ENCODE measurements at regions not wholly inside any gene's neighbourhood (a gene's known extent, or its start where the extent isn't known, plus 50 kb on each side); places are given as distances from the start of the nearest gene placed in this dataset.

GRCh38 chr22:48263791-48264351 is 1501.4 kb downstream of the TBC1D22A start:
- H2AFZ ChIP-seq (ENCODE audit: low read length) = no peak overlapping the region
- no peak overlapping the region for H3K27ac ChIP-seq (ENCODE audit: extremely low read length, insufficient read depth, low read length)
- FAIRE-seq = no peak
- no peak overlapping the region for H3K9ac ChIP-seq (ENCODE audit: insufficient read depth, low read depth, low read length)
- intact Hi-C loops (cut with micrococcal nuclease; ENCODE audit: unreplicated experiment) = no loop called here
- TF ChIP-seq PLRG1 (conservative IDR thresholded peaks at IDR 0.05) (no peak), ADNP (CRISPR knock-in tag; IDR thresholded peaks at IDR 0.05) (no peak), ZNF782 (CRISPR knock-in tag; IDR thresholded peaks at IDR 0.05; ENCODE audit: borderline replicate concordance) (no peak)
- H4K20me1 ChIP-seq (ENCODE audit: insufficient read depth, low read length) = no peaks in the 10 kb centered on the region
- H3K36me3 ChIP-seq (replicated peaks in 1 of 2; ENCODE audit: control insufficient read depth in 1 of 2, insufficient read depth in 2 of 2, low read length in 2 of 2) = no peaks in the 10 kb centered on the region
- H3K27me3 ChIP-seq (ENCODE audit: control insufficient read depth in 1 of 2, insufficient read depth in 2 of 2, low read length in 2 of 2) = peaks cover 3 to 35% of the 10 kb centered on the region in 2 experiments; a peak in 4 of 5 replicates
- no peak overlapping the region for H3K4me3 ChIP-seq (replicated peaks in 1 of 3; ENCODE audit: insufficient read depth in 1 of 3, low read depth in 2 of 3, low read length in 3 of 3)
- H3K9me3 ChIP-seq (ENCODE audit: low read length) = 0 out of 2 replicates have a peak, but pooled peaks cover 5% of the 10 kb centered on the region
- H3K4me2 ChIP-seq (ENCODE audit: low read depth, low read length) = no peak overlapping the region
- no TSS peak for BruUV-seq (replicated peaks)
- no peak for ATAC-seq
- no peaks in the 10 kb centered on the region for H3K4me1 ChIP-seq (ENCODE audit: insufficient read depth, low read length)
- POLR2A ChIA-PET = no interaction called here
- in situ Hi-C loops (cut with HindIII; ENCODE audit: extremely low pct_ligation_motif_present, low pct_unique_long_range_greater_than_20kb) = no loop called here
- no peaks in the 10 kb centered on the region for H3K79me2 ChIP-seq (ENCODE audit: insufficient read depth, low read length)
- 4% methylated on average over 11 of the region's 11 CpGs for WGBS (ENCODE audit: low lambda C conversion rate)
- no peak for DNase-seq (ENCODE audit: low spot score)
- CTCF ChIA-PET (ENCODE audit: low intra/inter-chr PET ratio, low total read pairs) = no interaction called here

DNA sequence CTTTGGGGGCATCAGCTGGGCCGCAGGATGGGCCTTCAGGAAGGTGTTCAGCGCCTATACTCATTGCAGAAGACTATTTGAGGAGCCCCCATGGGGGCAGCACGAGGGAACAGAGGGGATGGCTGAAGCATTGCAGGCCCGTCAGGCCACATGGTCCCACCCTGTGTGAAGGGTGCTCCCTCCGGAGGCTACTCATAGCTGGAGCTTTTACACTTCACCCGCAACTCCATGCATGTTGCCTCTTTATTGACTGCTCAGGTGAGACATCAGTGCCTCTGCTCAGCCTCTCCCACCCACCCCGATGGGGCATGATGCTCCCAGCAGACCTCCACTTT is 1500.9 kb downstream of the TBC1D22A start:
- Histone ChIP-seq H3K4me1 (ENCODE audit: insufficient read depth, low read length) (no peaks in the 10 kb centered on the region), H2AFZ (ENCODE audit: low read length) (no peak overlapping the region), H3K4me2 (ENCODE audit: low read depth, low read length) (no peak overlapping the region), H3K27ac (ENCODE audit: extremely low read length, insufficient read depth, low read length) (no peak overlapping the region), H4K20me1 (ENCODE audit: insufficient read depth, low read length) (no peaks in the 10 kb centered on the region), H3K27me3 (ENCODE audit: control insufficient read depth in 1 of 2, insufficient read depth in 2 of 2, low read length in 2 of 2) (peaks cover 2 to 35% of the 10 kb centered on the region in 2 experiments; a peak in 4 of 5 replicates), H3K9me3 (ENCODE audit: low read length) (0 out of 2 replicates have a peak, but pooled peaks cover 5% of the 10 kb centered on the region), H3K36me3 (replicated peaks in 1 of 2; ENCODE audit: control insufficient read depth in 1 of 2, insufficient read depth in 2 of 2, low read length in 2 of 2) (no peaks in the 10 kb centered on the region), H3K9ac (ENCODE audit: insufficient read depth, low read depth, low read length) (no peak overlapping the region), H3K79me2 (ENCODE audit: insufficient read depth, low read length) (no peaks in the 10 kb centered on the region), H3K4me3 (replicated peaks in 1 of 3; ENCODE audit: insufficient read depth in 1 of 3, low read depth in 2 of 3, low read length in 3 of 3) (no peak overlapping the region)
- ChIA-PET POLR2A (no interaction called here), CTCF (ENCODE audit: low intra/inter-chr PET ratio, low total read pairs) (no interaction called here)
- TF ChIP-seq ZNF143 (CRISPR knock-in tag; IDR thresholded peaks at IDR 0.05) = no peak
- no peak for TF ChIP-seq ZSCAN9 (CRISPR knock-in tag; IDR thresholded peaks at IDR 0.05; ENCODE audit: borderline replicate concordance)
- no peak for TF ChIP-seq ZNF251 (CRISPR knock-in tag; IDR thresholded peaks at IDR 0.05)
- no peak for TF ChIP-seq YY1 (IDR thresholded peaks at IDR 0.05; ENCODE audit: insufficient read depth, insufficient replicate concordance, low read depth, low read length)
- no peak for TF ChIP-seq ZNF331 (CRISPR knock-in tag; IDR thresholded peaks at IDR 0.05)
- no peak for TF ChIP-seq ZNF225 (CRISPR knock-in tag; IDR thresholded peaks at IDR 0.05)
- TF ChIP-seq ZNF12 (CRISPR knock-in tag; IDR thresholded peaks at IDR 0.05) = no peak
- TF ChIP-seq ZNF329 (CRISPR knock-in tag; IDR thresholded peaks at IDR 0.05; ENCODE audit: low read depth) = no peak
- no peak for TF ChIP-seq SP1 (IDR thresholded peaks at IDR 0.05)
- no peak for TF ChIP-seq SP1 (CRISPR knock-in tag; IDR thresholded peaks at IDR 0.05)
- TF ChIP-seq, protein P1, sequence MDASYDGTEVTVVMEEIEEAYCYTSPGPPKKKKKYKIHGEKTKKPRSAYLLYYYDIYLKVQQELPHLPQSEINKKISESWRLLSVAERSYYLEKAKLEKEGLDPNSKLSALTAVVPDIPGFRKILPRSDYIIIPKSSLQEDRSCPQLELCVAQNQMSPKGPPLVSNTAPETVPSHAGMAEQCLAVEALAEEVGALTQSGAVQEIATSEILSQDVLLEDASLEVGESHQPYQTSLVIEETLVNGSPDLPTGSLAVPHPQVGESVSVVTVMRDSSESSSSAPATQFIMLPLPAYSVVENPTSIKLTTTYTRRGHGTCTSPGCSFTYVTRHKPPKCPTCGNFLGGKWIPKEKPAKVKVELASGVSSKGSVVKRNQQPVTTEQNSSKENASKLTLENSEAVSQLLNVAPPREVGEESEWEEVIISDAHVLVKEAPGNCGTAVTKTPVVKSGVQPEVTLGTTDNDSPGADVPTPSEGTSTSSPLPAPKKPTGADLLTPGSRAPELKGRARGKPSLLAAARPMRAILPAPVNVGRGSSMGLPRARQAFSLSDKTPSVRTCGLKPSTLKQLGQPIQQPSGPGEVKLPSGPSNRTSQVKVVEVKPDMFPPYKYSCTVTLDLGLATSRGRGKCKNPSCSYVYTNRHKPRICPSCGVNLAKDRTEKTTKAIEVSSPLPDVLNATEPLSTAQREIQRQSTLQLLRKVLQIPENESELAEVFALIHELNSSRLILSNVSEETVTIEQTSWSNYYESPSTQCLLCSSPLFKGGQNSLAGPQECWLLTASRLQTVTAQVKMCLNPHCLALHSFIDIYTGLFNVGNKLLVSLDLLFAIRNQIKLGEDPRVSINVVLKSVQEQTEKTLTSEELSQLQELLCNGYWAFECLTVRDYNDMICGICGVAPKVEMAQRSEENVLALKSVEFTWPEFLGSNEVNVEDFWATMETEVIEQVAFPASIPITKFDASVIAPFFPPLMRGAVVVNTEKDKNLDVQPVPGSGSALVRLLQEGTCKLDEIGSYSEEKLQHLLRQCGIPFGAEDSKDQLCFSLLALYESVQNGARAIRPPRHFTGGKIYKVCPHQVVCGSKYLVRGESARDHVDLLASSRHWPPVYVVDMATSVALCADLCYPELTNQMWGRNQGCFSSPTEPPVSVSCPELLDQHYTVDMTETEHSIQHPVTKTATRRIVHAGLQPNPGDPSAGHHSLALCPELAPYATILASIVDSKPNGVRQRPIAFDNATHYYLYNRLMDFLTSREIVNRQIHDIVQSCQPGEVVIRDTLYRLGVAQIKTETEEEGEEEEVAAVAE (CRISPR knock-in tag; IDR thresholded peaks at IDR 0.05; ENCODE audit: borderline replicate concordance) = no peak
- no peak for TF ChIP-seq NONO (IDR thresholded peaks at IDR 0.05)
- TF ChIP-seq NONO (CRISPR knock-in tag; conservative IDR thresholded peaks at IDR 0.05) = no peak
- no peak for TF ChIP-seq SETDB1 (CRISPR knock-in tag; IDR thresholded peaks at IDR 0.05; ENCODE audit: borderline replicate concordance)
- no peak for TF ChIP-seq HMG20A (CRISPR knock-in tag; IDR thresholded peaks at IDR 0.05; ENCODE audit: borderline replicate concordance)
- intact Hi-C loops (cut with micrococcal nuclease; ENCODE audit: unreplicated experiment) (no loop called here), in situ Hi-C loops (cut with HindIII; ENCODE audit: extremely low pct_ligation_motif_present, low pct_unique_long_range_greater_than_20kb) (no loop called here)
- DNase-seq (ENCODE audit: low spot score) = no peak
- FAIRE-seq = no peak
- WGBS (ENCODE audit: low lambda C conversion rate) = 0% methylated on average over 2 of the region's 7 CpGs
- ATAC-seq = no peak
- BruUV-seq (replicated peaks) = no TSS peak

Data from HepG2 (cell line).